ENCODE measurements at regions not wholly inside any gene's neighbourhood (a gene's known extent, or its start where the extent isn't known, plus 50 kb on each side); places are given as distances from the start of the nearest gene placed in this dataset.

GRCh38 chr15:39304201-39304841 lies 276.6 kb upstream of the THBS1 start:
- no peak for DNase-seq (ENCODE audit: extremely low spot score, unreplicated experiment)
- no peak for TF ChIP-seq CTCF (conservative IDR thresholded peaks at IDR 0.05)
- H3K9me3 Mint-ChIP-seq, result no peaks in the 10 kb centered on the region
- no peak overlapping the region for H3K4me3 Mint-ChIP-seq
- H3K36me3 Mint-ChIP-seq, result no peaks in the 10 kb centered on the region
- peaks cover 18% of the 10 kb centered on the region for H3K4me1 Mint-ChIP-seq (ENCODE audit: unreplicated experiment)
- peaks cover 12% of the 10 kb centered on the region for H3K27me3 Mint-ChIP-seq
- no peak overlapping the region for H3K27ac Mint-ChIP-seq

GRCh38 chr15:39304931-39305728 lies 275.7 kb upstream of the THBS1 start:
- Mint-ChIP-seq H3K4me3 (no peak overlapping the region), H3K4me1 (ENCODE audit: unreplicated experiment) (peaks cover 15% of the 10 kb centered on the region), H3K36me3 (no peaks in the 10 kb centered on the region), H3K27ac (no peak overlapping the region), H3K27me3 (peaks cover 12% of the 10 kb centered on the region), H3K9me3 (no peaks in the 10 kb centered on the region)
- TF ChIP-seq CTCF (conservative IDR thresholded peaks at IDR 0.05), result no peak
- DNase-seq (ENCODE audit: extremely low spot score, unreplicated experiment), result no peak

GRCh38 chr15:39310633-39311032 lies 270.2 kb upstream of the THBS1 start:
- H3K4me3 Mint-ChIP-seq, result no peak overlapping the region
- H3K9me3 Mint-ChIP-seq, result no peaks in the 10 kb centered on the region
- no peak for TF ChIP-seq CTCF (conservative IDR thresholded peaks at IDR 0.05)

GRCh38 chr15:39312984-39313383 lies 267.9 kb upstream of the THBS1 start:
- no peak overlapping the region for H3K4me3 Mint-ChIP-seq
- no peak for TF ChIP-seq CTCF (conservative IDR thresholded peaks at IDR 0.05)
- no peak for DNase-seq (ENCODE audit: extremely low spot score, unreplicated experiment)
- H3K9me3 Mint-ChIP-seq, result no peaks in the 10 kb centered on the region
- no peaks in the 10 kb centered on the region for H3K27me3 Mint-ChIP-seq
- no peak overlapping the region for H3K27ac Mint-ChIP-seq
- no peaks in the 10 kb centered on the region for H3K4me1 Mint-ChIP-seq (ENCODE audit: unreplicated experiment)
- H3K36me3 Mint-ChIP-seq, result no peaks in the 10 kb centered on the region

More at GRCh38 chr15:39310633-39311032, 270.2 kb upstream of the THBS1 start:
- peaks cover 2% of the 10 kb centered on the region for H3K27me3 Mint-ChIP-seq
- DNase-seq (ENCODE audit: extremely low spot score, unreplicated experiment), result no peak
- no peaks in the 10 kb centered on the region for H3K4me1 Mint-ChIP-seq (ENCODE audit: unreplicated experiment)
- H3K27ac Mint-ChIP-seq, result no peak overlapping the region
- no peaks in the 10 kb centered on the region for H3K36me3 Mint-ChIP-seq

- no peak for DNase-seq (ENCODE audit: extremely low spot score, unreplicated experiment)
- H3K27me3 Mint-ChIP-seq, result no peaks in the 10 kb centered on the region
- no peak overlapping the region for H3K4me3 Mint-ChIP-seq
- no peaks in the 10 kb centered on the region for H3K4me1 Mint-ChIP-seq (ENCODE audit: unreplicated experiment)
- no peak overlapping the region for H3K27ac Mint-ChIP-seq
- no peaks in the 10 kb centered on the region for H3K9me3 Mint-ChIP-seq
- no peak for TF ChIP-seq CTCF (conservative IDR thresholded peaks at IDR 0.05)
- no peaks in the 10 kb centered on the region for H3K36me3 Mint-ChIP-seq
Observed at GRCh38 chr15:39313467-39313866, 267.4 kb upstream of the THBS1 start.
